HCT116 (cell line): ENCODE measurements at regions not wholly inside any gene's neighbourhood (a gene's known extent, or its start where the extent isn't known, plus 50 kb on each side); places are given as distances from the start of the nearest gene placed in this dataset.

Experiments used
- ATAC-seq: fragments of 200-7000 bp; cut with Tn5 transposase; 2 replicates; pipeline ENCODE4 v1.9.1; 2020; ENCODE audit warnings: mild to moderate bottlenecking, moderate library complexity
- BruUV-seq: library from RNA; stranded (reverse); fragments of 400-500 nt; replicated peaks from 2 replicates; lab custom pipeline; 2021; lab: Mats Ljungman, UMichigan
- CTCF ChIA-PET: fragments of 300-600 bp; sonication (Branson Sonifier 250); formaldehyde crosslinking; loops from one replicate; lab custom pipeline; 2021; ENCODE audit warnings: antibody characterized with exemption; lab: Charles Lee
- POLR2A ChIA-PET: fragments of 300-600, 350-600 bp; sonication (Branson Sonifier 250); formaldehyde crosslinking; loops from one replicate; lab custom pipeline; 2021; ENCODE audit warnings: antibody characterized with exemption; lab: Charles Lee
- RAD21 ChIA-PET, 2 experiments: fragments of 300-600 bp; sonication (Branson Sonifier 250); formaldehyde crosslinking; loops; one replicate each; lab custom pipeline; 2023; ENCODE audit warnings: low total read pairs in 2 of 2; ENCODE audit not compliant: uncharacterized antibody in 2 of 2, unreplicated experiment in 2 of 2, low non-redundant PET in 1 of 2; lab: Charles Lee
- DNase-seq: peaks from one replicate; pipeline ENCODE4 v3.0.0-alpha.2; 2010; ENCODE audit warnings: low read depth, low spot score
- H2AFZ ChIP-seq: fragments of 200-600 bp; shearing (Covaris generic), sonication (generic); 2 replicates; pipeline ENCODE4 v1.6.1; 2017; ENCODE audit warnings: low read depth, mixed run types, mixed read lengths, antibody characterized with exemption, low read length; ENCODE audit not compliant: poor library complexity, severe bottlenecking
- H3K27ac ChIP-seq: 2 replicates; pipeline ENCODE4 v1.5.1; 2012; ENCODE audit warnings: low read depth, low read length
- H3K27me3 ChIP-seq: fragments of 200-600 bp; sonication (generic); 2 replicates; pipeline ENCODE4 v1.6.1; 2016; ENCODE audit warnings: mixed run types, low read length, mixed read lengths; ENCODE audit not compliant: insufficient read depth
- H3K36me3 ChIP-seq, 2 experiments: fragments of 200-500 bp in 1 of 2; fragments of 200-600 bp in 1 of 2; sonication (Bioruptor generic) in 1 of 2; sonication (generic) in 1 of 2; 2 replicates each; pipeline versions ENCODE4 v1.5.1 to v1.6.1; 2014 to 2016; ENCODE audit warnings: low read length in 2 of 2, inconsistent platforms in 1 of 2, mixed read lengths in 1 of 2, mixed run types in 1 of 2; ENCODE audit not compliant: insufficient read depth in 2 of 2, control insufficient read depth in 1 of 2
- H3K4me1 ChIP-seq, 2 experiments: fragments of 200-600 bp in 1 of 2; sonication (generic) in 1 of 2; 2 replicates each; pipeline versions ENCODE4 v1.5.1 to v1.6.1; 2012 to 2017; ENCODE audit warnings: low read length in 2 of 2, inconsistent platforms in 1 of 2, mild to moderate bottlenecking in 1 of 2, mixed read lengths in 1 of 2, mixed run types in 1 of 2, moderate library complexity in 1 of 2; ENCODE audit not compliant: insufficient read depth in 2 of 2, control insufficient read depth in 1 of 2
- H3K4me2 ChIP-seq: fragments of 200-600 bp; sonication (generic); 2 replicates; pipeline ENCODE4 v1.6.1; 2017; ENCODE audit warnings: mixed run types, low read length, mixed read lengths
- H3K4me3 ChIP-seq, 2 experiments: fragments of 200-600 bp in 1 of 2; sonication (generic) in 1 of 2; replicated peaks in 1 of 2; 2 replicates each; pipeline ENCODE4 v1.5.1; 2011 to 2016; ENCODE audit warnings: low read length in 2 of 2, control low read depth in 1 of 2, low read depth in 1 of 2, mild to moderate bottlenecking in 1 of 2, mixed read lengths in 1 of 2, mixed run types in 1 of 2
- H3K79me2 ChIP-seq: fragments of 200-600 bp; sonication (generic); 2 replicates; pipeline ENCODE4 v1.6.1; 2017; ENCODE audit warnings: mild to moderate bottlenecking, mixed run types, low read length, moderate library complexity, mixed read lengths; ENCODE audit not compliant: insufficient read depth
- H3K9ac ChIP-seq: fragments of 200-600 bp; sonication (generic); 2 replicates; pipeline ENCODE4 v1.6.1; 2016; ENCODE audit warnings: low read length, mixed read lengths
- H3K9me2 ChIP-seq: fragments of 200-600 bp; sonication (generic), shearing (Covaris generic); 2 replicates; pipeline ENCODE4 v1.6.1; 2017; ENCODE audit warnings: mixed run types, mild to moderate bottlenecking, moderate library complexity; ENCODE audit not compliant: insufficient read depth
- H3K9me3 ChIP-seq, 2 experiments: fragments of 200-500 bp in 1 of 2; fragments of 200-600 bp in 1 of 2; sonication (Bioruptor generic) in 1 of 2; sonication (generic) in 1 of 2; 2 replicates each; pipeline ENCODE4 v1.6.1; 2014 to 2017; ENCODE audit warnings: low read length in 2 of 2, mixed read lengths in 2 of 2, inconsistent platforms in 1 of 2, low read depth in 1 of 2, mild to moderate bottlenecking in 1 of 2, mixed run types in 1 of 2, moderate library complexity in 1 of 2; ENCODE audit not compliant: control insufficient read depth in 1 of 2, insufficient read depth in 1 of 2
- H4K20me1 ChIP-seq: fragments of 200-600 bp; sonication (generic), shearing (Covaris generic); 2 replicates; pipeline ENCODE4 v1.6.1; 2017; ENCODE audit warnings: mixed run types, mild to moderate bottlenecking, moderate library complexity; ENCODE audit not compliant: insufficient read depth
- CBX3 ChIP-seq: IDR thresholded peaks from 2 replicates; pipeline ENCODE4 v1.6.1; 2012; ENCODE audit warnings: low read depth
- EGR1 ChIP-seq: IDR thresholded peaks from 2 replicates; pipeline ENCODE4 v1.6.1; 2012; ENCODE audit warnings: low read depth
- ELF1 ChIP-seq: IDR thresholded peaks from 2 replicates; pipeline ENCODE4 v1.6.1; 2012; ENCODE audit warnings: low read depth, borderline replicate concordance
- JUND ChIP-seq: IDR thresholded peaks from 2 replicates; pipeline ENCODE4 v1.6.1; 2012
- RAD21 ChIP-seq: IDR thresholded peaks from 2 replicates; pipeline ENCODE4 v1.6.1; 2012; ENCODE audit warnings: low read depth, mild to moderate bottlenecking
- SRF ChIP-seq: IDR thresholded peaks from 2 replicates; pipeline ENCODE4 v1.6.1; 2012; ENCODE audit warnings: low read depth
- YY1 ChIP-seq: IDR thresholded peaks from 2 replicates; pipeline ENCODE4 v1.6.1; 2011; ENCODE audit warnings: low read length, low read depth, moderate library complexity, mild to moderate bottlenecking; ENCODE audit not compliant: insufficient replicate concordance; ENCODE audit errors: extremely low read depth
- ZFX ChIP-seq: fragments of 450-650 bp; IDR thresholded peaks from 2 replicates; pipeline ENCODE4 v1.6.1; 2017
- intact Hi-C: fragments of 100-400 bp; cut with micrococcal nuclease; formaldehyde crosslinking; loops from 2 replicates; pipeline ENCODE4 v1.10.0; 2022
- TF ChIP-seq, protein P1 (sequence below): IDR thresholded peaks from 2 replicates; pipeline ENCODE4 v1.6.1; 2011; ENCODE audit warnings: mild to moderate bottlenecking, low read length, moderate library complexity; ENCODE audit not compliant: insufficient replicate concordance; ENCODE audit errors: extremely low read depth
- TF ChIP-seq, protein P2 (sequence below): IDR thresholded peaks from 2 replicates; pipeline ENCODE4 v1.6.1; 2012
- TF ChIP-seq, protein P3 (sequence below), 3 experiments: fragments of 200-600 bp in 1 of 3; sonication (generic) in 1 of 3; IDR thresholded peaks in 2 of 3; conservative IDR thresholded peaks in 1 of 3; 2 replicates each; pipeline ENCODE4 v1.5.1; 2012 to 2017; ENCODE audit warnings: low read depth in 2 of 3, low read length in 2 of 3, antibody characterized with exemption in 1 of 3, borderline replicate concordance in 1 of 3, control low read depth in 1 of 3, mild to moderate bottlenecking in 1 of 3, mixed read lengths in 1 of 3, mixed run types in 1 of 3, moderate library complexity in 1 of 3; ENCODE audit not compliant: insufficient read depth in 1 of 3

DNA sequence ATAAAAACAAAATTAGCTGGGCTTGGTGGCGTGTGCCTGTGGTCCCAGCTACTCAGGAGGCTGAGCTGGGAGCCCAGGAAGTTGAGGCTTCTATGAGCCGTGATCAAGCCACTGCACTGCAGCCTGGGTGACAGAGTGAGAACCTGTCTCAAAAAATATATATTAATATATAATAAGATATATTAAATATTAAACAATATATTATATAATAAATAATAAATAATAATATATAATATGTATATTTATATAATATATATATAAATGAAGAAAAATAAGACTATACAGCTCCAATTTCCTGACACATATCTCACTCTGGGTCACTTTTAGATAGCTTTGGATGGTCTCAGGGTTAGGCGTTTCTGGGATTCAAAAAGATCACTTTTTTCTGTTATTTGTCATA, 74.2 kb upstream of the DPPA4 start:
- no peaks in the 10 kb centered on the region for H3K9me2 ChIP-seq
- ATAC-seq = no peak
- H3K9me3 ChIP-seq = no peaks in the 10 kb centered on the region
- CTCF ChIA-PET = interaction anchor here (1.1 kb wide), 1 partner anchor 13 kb away, joined by 3 read pairs; no protein-coding TSS in a partner anchor
- BruUV-seq = no TSS peak
- no peak for DNase-seq
- no peak overlapping the region for H2AFZ ChIP-seq
- H4K20me1 ChIP-seq = no peaks in the 10 kb centered on the region
- no peaks in the 10 kb centered on the region for H3K4me1 ChIP-seq
- H3K27ac ChIP-seq = no peak overlapping the region
- H3K9ac ChIP-seq = no peak overlapping the region
- H3K4me2 ChIP-seq = no peak overlapping the region
- POLR2A ChIA-PET = no interaction called here
- RAD21 ChIA-PET = no interaction called here
- H3K4me3 ChIP-seq = no peak overlapping the region
- TF ChIP-seq, protein P1, sequence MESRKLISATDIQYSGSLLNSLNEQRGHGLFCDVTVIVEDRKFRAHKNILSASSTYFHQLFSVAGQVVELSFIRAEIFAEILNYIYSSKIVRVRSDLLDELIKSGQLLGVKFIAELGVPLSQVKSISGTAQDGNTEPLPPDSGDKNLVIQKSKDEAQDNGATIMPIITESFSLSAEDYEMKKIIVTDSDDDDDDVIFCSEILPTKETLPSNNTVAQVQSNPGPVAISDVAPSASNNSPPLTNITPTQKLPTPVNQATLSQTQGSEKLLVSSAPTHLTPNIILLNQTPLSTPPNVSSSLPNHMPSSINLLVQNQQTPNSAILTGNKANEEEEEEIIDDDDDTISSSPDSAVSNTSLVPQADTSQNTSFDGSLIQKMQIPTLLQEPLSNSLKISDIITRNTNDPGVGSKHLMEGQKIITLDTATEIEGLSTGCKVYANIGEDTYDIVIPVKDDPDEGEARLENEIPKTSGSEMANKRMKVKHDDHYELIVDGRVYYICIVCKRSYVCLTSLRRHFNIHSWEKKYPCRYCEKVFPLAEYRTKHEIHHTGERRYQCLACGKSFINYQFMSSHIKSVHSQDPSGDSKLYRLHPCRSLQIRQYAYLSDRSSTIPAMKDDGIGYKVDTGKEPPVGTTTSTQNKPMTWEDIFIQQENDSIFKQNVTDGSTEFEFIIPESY = no peak
- TF ChIP-seq ELF1 = no peak
- TF ChIP-seq RAD21 = no peak
- TF ChIP-seq, protein P2, sequence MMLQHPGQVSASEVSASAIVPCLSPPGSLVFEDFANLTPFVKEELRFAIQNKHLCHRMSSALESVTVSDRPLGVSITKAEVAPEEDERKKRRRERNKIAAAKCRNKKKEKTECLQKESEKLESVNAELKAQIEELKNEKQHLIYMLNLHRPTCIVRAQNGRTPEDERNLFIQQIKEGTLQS = no peak
- TF ChIP-seq CBX3 = no peak
- TF ChIP-seq YY1 = no peak
- TF ChIP-seq, protein P3, sequence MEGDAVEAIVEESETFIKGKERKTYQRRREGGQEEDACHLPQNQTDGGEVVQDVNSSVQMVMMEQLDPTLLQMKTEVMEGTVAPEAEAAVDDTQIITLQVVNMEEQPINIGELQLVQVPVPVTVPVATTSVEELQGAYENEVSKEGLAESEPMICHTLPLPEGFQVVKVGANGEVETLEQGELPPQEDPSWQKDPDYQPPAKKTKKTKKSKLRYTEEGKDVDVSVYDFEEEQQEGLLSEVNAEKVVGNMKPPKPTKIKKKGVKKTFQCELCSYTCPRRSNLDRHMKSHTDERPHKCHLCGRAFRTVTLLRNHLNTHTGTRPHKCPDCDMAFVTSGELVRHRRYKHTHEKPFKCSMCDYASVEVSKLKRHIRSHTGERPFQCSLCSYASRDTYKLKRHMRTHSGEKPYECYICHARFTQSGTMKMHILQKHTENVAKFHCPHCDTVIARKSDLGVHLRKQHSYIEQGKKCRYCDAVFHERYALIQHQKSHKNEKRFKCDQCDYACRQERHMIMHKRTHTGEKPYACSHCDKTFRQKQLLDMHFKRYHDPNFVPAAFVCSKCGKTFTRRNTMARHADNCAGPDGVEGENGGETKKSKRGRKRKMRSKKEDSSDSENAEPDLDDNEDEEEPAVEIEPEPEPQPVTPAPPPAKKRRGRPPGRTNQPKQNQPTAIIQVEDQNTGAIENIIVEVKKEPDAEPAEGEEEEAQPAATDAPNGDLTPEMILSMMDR (IDR thresholded peaks at IDR 0.05 in 2 of 3, conservative IDR thresholded peaks at IDR 0.05 in 1 of 3; ENCODE audit: borderline replicate concordance in 1 of 3, insufficient read depth in 1 of 3, low read depth in 2 of 3, low read length in 2 of 3) = no peak
- TF ChIP-seq JUND = no peak
- no peak for TF ChIP-seq SRF
- TF ChIP-seq EGR1 = no peak
- TF ChIP-seq ZFX = no peak
- H3K36me3 ChIP-seq = no peaks in the 10 kb centered on the region
- H3K27me3 ChIP-seq = no peaks in the 10 kb centered on the region
- intact Hi-C loops = no loop called here
- no peaks in the 10 kb centered on the region for H3K79me2 ChIP-seq
